Tibial nerve (tissue), 4 donors: ENCODE measurements at regions not wholly inside any gene's neighbourhood (a gene's known extent, or its start where the extent isn't known, plus 50 kb on each side); places are given as distances from the start of the nearest gene placed in this dataset.

ENCODE experiments used
- EP300 ChIP-seq, 2 donors: sonication (generic); formaldehyde crosslinking; IDR thresholded peaks; one replicate each; pipeline ENCODE4 v1.6.1; 2017; ENCODE audit warnings: antibody characterized with exemption in 2 of 2, mild to moderate bottlenecking in 1 of 2
- TF ChIP-seq, protein P1 (sequence below), 5 experiments: fragments of 200-600 bp in 3 of 5; fragments of 450-650 bp in 2 of 5; sonication (generic) in 3 of 5; IDR thresholded peaks; one replicate each; pipeline ENCODE4 v1.5.1; 2016 to 2019; ENCODE audit warnings: antibody characterized with exemption in 5 of 5, mild to moderate bottlenecking in 3 of 5, moderate library complexity in 2 of 5

- TF ChIP-seq EP300 (IDR thresholded peaks at IDR 0.05): no peak
- TF ChIP-seq, protein P1, sequence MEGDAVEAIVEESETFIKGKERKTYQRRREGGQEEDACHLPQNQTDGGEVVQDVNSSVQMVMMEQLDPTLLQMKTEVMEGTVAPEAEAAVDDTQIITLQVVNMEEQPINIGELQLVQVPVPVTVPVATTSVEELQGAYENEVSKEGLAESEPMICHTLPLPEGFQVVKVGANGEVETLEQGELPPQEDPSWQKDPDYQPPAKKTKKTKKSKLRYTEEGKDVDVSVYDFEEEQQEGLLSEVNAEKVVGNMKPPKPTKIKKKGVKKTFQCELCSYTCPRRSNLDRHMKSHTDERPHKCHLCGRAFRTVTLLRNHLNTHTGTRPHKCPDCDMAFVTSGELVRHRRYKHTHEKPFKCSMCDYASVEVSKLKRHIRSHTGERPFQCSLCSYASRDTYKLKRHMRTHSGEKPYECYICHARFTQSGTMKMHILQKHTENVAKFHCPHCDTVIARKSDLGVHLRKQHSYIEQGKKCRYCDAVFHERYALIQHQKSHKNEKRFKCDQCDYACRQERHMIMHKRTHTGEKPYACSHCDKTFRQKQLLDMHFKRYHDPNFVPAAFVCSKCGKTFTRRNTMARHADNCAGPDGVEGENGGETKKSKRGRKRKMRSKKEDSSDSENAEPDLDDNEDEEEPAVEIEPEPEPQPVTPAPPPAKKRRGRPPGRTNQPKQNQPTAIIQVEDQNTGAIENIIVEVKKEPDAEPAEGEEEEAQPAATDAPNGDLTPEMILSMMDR (IDR thresholded peaks at IDR 0.05): no peak
Observed at GRCh38 chr3:109944836-109945235, 607.5 kb upstream of the DPPA4 start.
